ENCODE measurements at regions not wholly inside any gene's neighbourhood (a gene's known extent, or its start where the extent isn't known, plus 50 kb on each side); places are given as distances from the start of the nearest gene placed in this dataset.

GRCh38 chr10:107671960-107672359 lies 507.5 kb upstream of the SORCS1 start:
- TF ChIP-seq CTCF (IDR thresholded peaks at IDR 0.05; ENCODE audit: low read depth, low read length) = no peak
- Histone ChIP-seq H3K4me1 (no peaks in the 10 kb centered on the region), H3K4me3 (ENCODE audit: low read depth, low read length) (no peak overlapping the region), H3K36me3 (no peaks in the 10 kb centered on the region), H3K27me3 (no peaks in the 10 kb centered on the region), H3K9me3 (no peaks in the 10 kb centered on the region)
- DNase-seq = no peak

GRCh38 chr10:107666214-107666613 lies 501.7 kb upstream of the SORCS1 start:
- H3K4me3 ChIP-seq (ENCODE audit: low read depth, low read length) = no peak overlapping the region

GRCh38 chr10:107665459-107665858 lies 501.0 kb upstream of the SORCS1 start:
- H3K4me3 ChIP-seq (ENCODE audit: low read depth, low read length) = no peak overlapping the region
- no peak for DNase-seq
- no peaks in the 10 kb centered on the region for H3K9me3 ChIP-seq
- no peaks in the 10 kb centered on the region for H3K4me1 ChIP-seq
- no peak for TF ChIP-seq CTCF (IDR thresholded peaks at IDR 0.05; ENCODE audit: low read depth, low read length)
- H3K36me3 ChIP-seq = no peaks in the 10 kb centered on the region
- no peaks in the 10 kb centered on the region for H3K27me3 ChIP-seq

More at GRCh38 chr10:107666214-107666613, 501.7 kb upstream of the SORCS1 start:
- no peaks in the 10 kb centered on the region for H3K9me3 ChIP-seq
- DNase-seq = no peak
- H3K36me3 ChIP-seq = no peaks in the 10 kb centered on the region
- no peaks in the 10 kb centered on the region for H3K27me3 ChIP-seq
- H3K4me1 ChIP-seq = no peaks in the 10 kb centered on the region
- TF ChIP-seq CTCF (IDR thresholded peaks at IDR 0.05; ENCODE audit: low read depth, low read length) = no peak

GRCh38 chr10:107657851-107658250 lies 493.3 kb upstream of the SORCS1 start:
- no peak for TF ChIP-seq CTCF (IDR thresholded peaks at IDR 0.05; ENCODE audit: low read depth, low read length)
- H3K4me3 ChIP-seq (ENCODE audit: low read depth, low read length) = no peak overlapping the region
- DNase-seq = no peak
- peaks cover 4% of the 10 kb centered on the region; the same call in 1 of the 2 replicates for H3K4me1 ChIP-seq
- H3K36me3 ChIP-seq = no peaks in the 10 kb centered on the region
- H3K9me3 ChIP-seq = no peaks in the 10 kb centered on the region
- H3K27me3 ChIP-seq = no peaks in the 10 kb centered on the region

GRCh38 chr10:107656932-107657331 lies 492.4 kb upstream of the SORCS1 start:
- no peak for DNase-seq
- no peaks in the 10 kb centered on the region for H3K36me3 ChIP-seq
- H3K9me3 ChIP-seq = no peaks in the 10 kb centered on the region
- TF ChIP-seq CTCF (IDR thresholded peaks at IDR 0.05; ENCODE audit: low read depth, low read length) = no peak
- no peaks in the 10 kb centered on the region for H3K27me3 ChIP-seq
- no peak overlapping the region for H3K4me3 ChIP-seq (ENCODE audit: low read depth, low read length)
- peaks cover 4% of the 10 kb centered on the region; the same call in 1 of the 2 replicates for H3K4me1 ChIP-seq

- no peaks in the 10 kb centered on the region for H3K9me3 ChIP-seq
- no peaks in the 10 kb centered on the region for H3K36me3 ChIP-seq
- no peak for DNase-seq
- TF ChIP-seq CTCF (IDR thresholded peaks at IDR 0.05; ENCODE audit: low read depth, low read length) = no peak
- H3K4me1 ChIP-seq = peaks cover 11% of the 10 kb centered on the region
- H3K4me3 ChIP-seq (ENCODE audit: low read depth, low read length) = peak overlapping the region; percentile 41
- no peaks in the 10 kb centered on the region for H3K27me3 ChIP-seq
These were observed 489.4 kb upstream of the SORCS1 start for GRCh38 chr10:107653832-107654287.
